ENCODE measurements at regions not wholly inside any gene's neighbourhood (a gene's known extent, or its start where the extent isn't known, plus 50 kb on each side); places are given as distances from the start of the nearest gene placed in this dataset.

- in situ Hi-C loops (cut with MboI; ENCODE audit: low sequenced_read_pairs, unreplicated experiment) = no loop called here
- TF ChIP-seq, protein P1, sequence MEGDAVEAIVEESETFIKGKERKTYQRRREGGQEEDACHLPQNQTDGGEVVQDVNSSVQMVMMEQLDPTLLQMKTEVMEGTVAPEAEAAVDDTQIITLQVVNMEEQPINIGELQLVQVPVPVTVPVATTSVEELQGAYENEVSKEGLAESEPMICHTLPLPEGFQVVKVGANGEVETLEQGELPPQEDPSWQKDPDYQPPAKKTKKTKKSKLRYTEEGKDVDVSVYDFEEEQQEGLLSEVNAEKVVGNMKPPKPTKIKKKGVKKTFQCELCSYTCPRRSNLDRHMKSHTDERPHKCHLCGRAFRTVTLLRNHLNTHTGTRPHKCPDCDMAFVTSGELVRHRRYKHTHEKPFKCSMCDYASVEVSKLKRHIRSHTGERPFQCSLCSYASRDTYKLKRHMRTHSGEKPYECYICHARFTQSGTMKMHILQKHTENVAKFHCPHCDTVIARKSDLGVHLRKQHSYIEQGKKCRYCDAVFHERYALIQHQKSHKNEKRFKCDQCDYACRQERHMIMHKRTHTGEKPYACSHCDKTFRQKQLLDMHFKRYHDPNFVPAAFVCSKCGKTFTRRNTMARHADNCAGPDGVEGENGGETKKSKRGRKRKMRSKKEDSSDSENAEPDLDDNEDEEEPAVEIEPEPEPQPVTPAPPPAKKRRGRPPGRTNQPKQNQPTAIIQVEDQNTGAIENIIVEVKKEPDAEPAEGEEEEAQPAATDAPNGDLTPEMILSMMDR (IDR thresholded peaks at IDR 0.05; ENCODE audit: borderline replicate concordance, control extremely low read depth, extremely low read depth, insufficient read depth, missing control alignments) = no peak
- no peak for DNase-seq (ENCODE audit: low spot score)
Measured at GRCh38 chr2:196551014-196551413, 88.5 kb upstream of the CCDC150 start.

DNA sequence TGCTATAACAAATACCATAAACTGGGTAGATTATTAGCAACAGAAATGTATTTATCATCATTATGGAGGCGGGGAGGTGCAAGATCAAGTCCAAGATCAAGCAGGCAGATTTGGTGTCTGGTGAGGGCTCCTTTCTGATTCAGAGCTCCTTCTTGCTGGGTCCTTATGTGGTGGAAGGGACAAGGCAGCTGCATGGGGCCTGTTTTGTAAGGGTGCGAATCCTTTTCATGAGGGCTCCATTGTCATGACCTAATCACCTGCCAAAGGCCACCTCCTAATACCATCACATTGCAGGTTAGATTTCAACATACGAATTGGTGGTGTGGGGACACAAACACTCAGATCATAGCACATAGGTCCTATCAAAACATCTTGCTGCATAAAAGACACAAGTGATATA, 84.4 kb upstream of the CCDC150 start:
- TF ChIP-seq, protein P1 (IDR thresholded peaks at IDR 0.05; ENCODE audit: borderline replicate concordance, control extremely low read depth, extremely low read depth, insufficient read depth, missing control alignments) = no peak
- DNase-seq (ENCODE audit: low spot score) = no peak
- in situ Hi-C loops (cut with MboI; ENCODE audit: low sequenced_read_pairs, unreplicated experiment) = no loop called here

GRCh38 chr2:196555726-196556125, 83.8 kb upstream of the CCDC150 start:
- TF ChIP-seq, protein P1 (IDR thresholded peaks at IDR 0.05; ENCODE audit: borderline replicate concordance, control extremely low read depth, extremely low read depth, insufficient read depth, missing control alignments) = no peak
- in situ Hi-C loops (cut with MboI; ENCODE audit: low sequenced_read_pairs, unreplicated experiment) = no loop called here
- no peak for DNase-seq (ENCODE audit: low spot score)

GRCh38 chr2:196558497-196558896, 81.0 kb upstream of the CCDC150 start:
- in situ Hi-C loops (cut with MboI; ENCODE audit: low sequenced_read_pairs, unreplicated experiment) = no loop called here
- TF ChIP-seq, protein P1 (IDR thresholded peaks at IDR 0.05; ENCODE audit: borderline replicate concordance, control extremely low read depth, extremely low read depth, insufficient read depth, missing control alignments) = no peak

GRCh38 chr2:196563876-196564275, 75.6 kb upstream of the CCDC150 start:
- in situ Hi-C loops (cut with MboI; ENCODE audit: low sequenced_read_pairs, unreplicated experiment) = no loop called here
- no peak for DNase-seq (ENCODE audit: low spot score)
- TF ChIP-seq, protein P1 (IDR thresholded peaks at IDR 0.05; ENCODE audit: borderline replicate concordance, control extremely low read depth, extremely low read depth, insufficient read depth, missing control alignments) = no peak

More at GRCh38 chr2:196558497-196558896, 81.0 kb upstream of the CCDC150 start:
- DNase-seq (ENCODE audit: low spot score) = no peak

- TF ChIP-seq, protein P1 (IDR thresholded peaks at IDR 0.05; ENCODE audit: borderline replicate concordance, control extremely low read depth, extremely low read depth, insufficient read depth, missing control alignments) = no peak
- in situ Hi-C loops (cut with MboI; ENCODE audit: low sequenced_read_pairs, unreplicated experiment) = no loop called here
Measured at GRCh38 chr2:196565106-196565765, 74.3 kb upstream of the CCDC150 start.

More at GRCh38 chr2:196565106-196565765, 74.3 kb upstream of the CCDC150 start:
- DNase-seq (ENCODE audit: low spot score) = no peak

Measured in GM13976 (cell line).